K562 (cell line): ENCODE measurements at regions not wholly inside any gene's neighbourhood (a gene's known extent, or its start where the extent isn't known, plus 50 kb on each side); places are given as distances from the start of the nearest gene placed in this dataset.

Experiments used
- CTCF ChIP-seq, 3 experiments: IDR thresholded peaks in 2 of 3; conservative IDR thresholded peaks in 1 of 3; 2 replicates each; pipeline ENCODE4 v1.5.1; 2011 to 2012; ENCODE audit warnings: low read length in 3 of 3, mild to moderate bottlenecking in 3 of 3, control low read depth in 2 of 3, improper control_type of control experiment in 1 of 3, inconsistent platforms in 1 of 3, low read depth in 1 of 3, mixed read lengths in 1 of 3, moderate library complexity in 1 of 3; ENCODE audit not compliant: insufficient read depth in 2 of 3
- ELK1 ChIP-seq: sonication (generic); formaldehyde crosslinking; IDR thresholded peaks from 2 replicates; pipeline ENCODE4 v1.8.1; 2022; ENCODE audit warnings: missing genetic modification reagents
- NEUROD1 ChIP-seq: fragments of 150-350 bp; IDR thresholded peaks from 2 replicates; pipeline ENCODE4 v1.6.1; 2014; ENCODE audit warnings: borderline replicate concordance, low read length, low read depth; ENCODE audit not compliant: partially characterized antibody
- POLR2A ChIP-seq: fragments of 450-650 bp; conservative IDR thresholded peaks from 2 replicates; pipeline ENCODE4 v1.6.1; 2016
- SIN3A ChIP-seq, 2 experiments: fragments of 150-350 bp in 1 of 2; IDR thresholded peaks; 2 replicates each; pipeline ENCODE4 v1.6.1; 2011 to 2016; ENCODE audit warnings: borderline replicate concordance in 2 of 2, low read depth in 2 of 2, low read length in 2 of 2, mild to moderate bottlenecking in 2 of 2, moderate library complexity in 2 of 2; ENCODE audit not compliant: control insufficient read depth in 1 of 2
- TAF1 ChIP-seq: IDR thresholded peaks from 2 replicates; pipeline ENCODE4 v1.6.1; 2011; ENCODE audit warnings: mild to moderate bottlenecking, low read length, moderate library complexity; ENCODE audit not compliant: insufficient read depth, control insufficient read depth, severe bottlenecking; ENCODE audit errors: extremely low read depth

- TF ChIP-seq NEUROD1 (no peak), SIN3A (IDR thresholded peaks at IDR 0.05; ENCODE audit: borderline replicate concordance in 2 of 2, control insufficient read depth in 1 of 2, low read depth in 2 of 2, low read length in 2 of 2) (no peak), CTCF (IDR thresholded peaks at IDR 0.05 in 2 of 3, conservative IDR thresholded peaks at IDR 0.05 in 1 of 3; ENCODE audit: insufficient read depth in 2 of 3, low read depth in 1 of 3, low read length in 3 of 3) (no peak), TAF1 (no peak), POLR2A (no peak), ELK1 (CRISPR knock-in tag) (no peak)
These were observed 548.9 kb downstream of the NTRK3 start for GRCh38 chr15:87707566-87708130.
